NOMO-1 (cell line): ENCODE measurements at regions not wholly inside any gene's neighbourhood (a gene's known extent, or its start where the extent isn't known, plus 50 kb on each side); places are given as distances from the start of the nearest gene placed in this dataset.
"Not testable (repeated sequence)": the region's sequence is repeated elsewhere in the genome, so short reads cannot be mapped to it uniquely, and the experiment has no call there.

ENCODE experiments used
- DNase-seq, 2 experiments: peaks; one replicate each; lab custom pipeline; 2025; ENCODE audit not compliant: unreplicated experiment in 2 of 2; lab: John Stamatoyannopoulos, UW

- no peak for DNase-seq
These were observed 120.5 kb downstream of the PMAIP1 start for GRCh38 chr18:60020107-60020925.

- no peak for DNase-seq
These were observed 119.7 kb downstream of the PMAIP1 start for GRCh38 chr18:60019463-60019840.

GRCh38 chr18:60018618-60019462 lies 119.0 kb downstream of the PMAIP1 start:
- DNase-seq = no peak

GRCh38 chr18:60018134-60018533 lies 118.3 kb downstream of the PMAIP1 start:
- not testable (repeated sequence) for DNase-seq

GRCh38 chr18:60017371-60017770 lies 117.6 kb downstream of the PMAIP1 start:
- no peak for DNase-seq

- DNase-seq = not testable (repeated sequence)
These were observed 116.0 kb downstream of the PMAIP1 start for GRCh38 chr18:60015826-60016225.

GRCh38 chr18:60013148-60013547 lies 113.4 kb downstream of the PMAIP1 start:
- not testable (repeated sequence) for DNase-seq

GRCh38 chr18:60010984-60011383 lies 111.2 kb downstream of the PMAIP1 start:
- no peak for DNase-seq

GRCh38 chr18:60010513-60010912 lies 110.7 kb downstream of the PMAIP1 start:
- no peak for DNase-seq

GRCh38 chr18:60007661-60008060 lies 107.9 kb downstream of the PMAIP1 start:
- no peak for DNase-seq

- no peak for DNase-seq
These were observed 103.9 kb downstream of the PMAIP1 start for GRCh38 chr18:60003610-60004185.

- no peak for DNase-seq
These were observed 96.7 kb downstream of the PMAIP1 start for GRCh38 chr18:59996370-59996966.

- no peak for DNase-seq
These were observed 94.6 kb downstream of the PMAIP1 start for GRCh38 chr18:59994357-59994756.

- no peak for DNase-seq
These were observed 93.8 kb downstream of the PMAIP1 start for GRCh38 chr18:59993560-59993959.

- DNase-seq = no peak
These were observed 90.5 kb downstream of the PMAIP1 start for GRCh38 chr18:59990121-59990823.

- peak in 1 of 2 experiments; percentile 49 for DNase-seq
These were observed 88.4 kb downstream of the PMAIP1 start for GRCh38 chr18:59988098-59988706.

- no peak for DNase-seq
These were observed 87.3 kb downstream of the PMAIP1 start for GRCh38 chr18:59987102-59987501.

- DNase-seq = no peak
These were observed 86.3 kb downstream of the PMAIP1 start for GRCh38 chr18:59986139-59986538.

- DNase-seq = no peak
These were observed 85.5 kb downstream of the PMAIP1 start for GRCh38 chr18:59985289-59985688.

GRCh38 chr18:59983506-59983905 lies 83.7 kb downstream of the PMAIP1 start:
- DNase-seq = no peak
